Activated naive CD8-positive, alpha-beta T cell treated with anti-CD3 and anti-CD28 coated beads, Interleukin-2, amount 50 U/mL, for 24 hours (primary cell): ENCODE measurements at regions not wholly inside any gene's neighbourhood (a gene's known extent, or its start where the extent isn't known, plus 50 kb on each side); places are given as distances from the start of the nearest gene placed in this dataset.

Experiments
- ATAC-seq: fragments of 150-1000 bp; cut with Tn5 transposase; one replicate; pipeline ENCODE4 v1.10.0; 2021
- DNase-seq: peaks from one replicate; pipeline ENCODE4 v3.0.0; 2021
- H3K27ac Mint-ChIP-seq: one replicate; pipeline ENCODE4 v1.8.0; 2021; ENCODE audit warnings: mild to moderate bottlenecking, mixed read lengths
- H3K27me3 Mint-ChIP-seq: one replicate; pipeline ENCODE4 v1.8.0; 2021; ENCODE audit warnings: mixed read lengths
- H3K36me3 Mint-ChIP-seq: one replicate; pipeline ENCODE4 v1.8.0; 2021; ENCODE audit warnings: low read depth, mixed read lengths
- H3K4me1 Mint-ChIP-seq: one replicate; pipeline ENCODE4 v1.8.0; 2021; ENCODE audit warnings: mixed read lengths
- H3K4me3 Mint-ChIP-seq: one replicate; pipeline ENCODE4 v1.8.0; 2021; ENCODE audit warnings: mild to moderate bottlenecking, moderate library complexity, mixed read lengths
- H3K9me3 Mint-ChIP-seq: one replicate; pipeline ENCODE4 v1.8.0; 2021; ENCODE audit warnings: mixed read lengths

DNA sequence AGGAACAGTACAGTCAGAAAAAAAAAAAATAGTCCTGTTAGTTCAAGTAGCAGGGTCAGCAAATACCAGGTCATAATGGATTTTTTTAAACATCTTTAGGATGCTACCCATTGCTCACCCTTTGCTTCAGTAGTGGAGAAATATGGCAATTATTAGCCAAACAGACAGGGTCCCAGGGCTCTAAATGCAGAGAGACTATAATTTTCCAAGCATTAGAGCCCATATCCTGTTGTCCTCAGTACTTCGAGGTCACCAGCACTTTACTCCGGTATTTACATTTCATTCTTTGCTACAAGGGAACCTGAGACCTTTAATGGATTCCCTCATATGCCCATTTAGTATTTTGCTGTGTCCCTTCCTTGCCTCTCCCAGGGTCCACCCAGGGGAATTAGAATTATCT, 1562.9 kb upstream of the TENM3 start:
- ATAC-seq (no peak), DNase-seq (no peak)
- Mint-ChIP-seq H3K4me3 (no peak overlapping the region), H3K4me1 (no peaks in the 10 kb centered on the region), H3K27ac (no peak overlapping the region), H3K9me3 (no peaks in the 10 kb centered on the region), H3K36me3 (no peaks in the 10 kb centered on the region), H3K27me3 (no peaks in the 10 kb centered on the region)

DNA sequence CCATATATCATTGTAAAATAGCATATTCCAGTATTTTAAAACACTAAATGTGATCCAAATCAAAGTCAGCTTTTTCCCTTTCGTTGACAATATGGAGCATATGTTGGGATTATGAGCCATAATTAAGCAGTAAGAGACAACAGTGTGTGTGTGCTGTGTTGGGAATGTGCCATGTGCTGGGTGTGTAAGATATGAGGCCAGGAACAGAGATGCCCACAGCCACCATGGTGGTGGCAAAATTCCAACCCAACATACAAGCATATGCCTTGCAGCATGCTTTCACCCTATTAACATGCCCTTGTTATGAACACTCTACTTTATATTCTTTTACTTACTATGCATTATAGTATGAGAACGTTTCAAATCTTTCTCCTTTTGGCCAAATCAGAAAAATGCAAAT, 1560.4 kb upstream of the TENM3 start:
- H3K27me3 Mint-ChIP-seq = no peaks in the 10 kb centered on the region
- H3K9me3 Mint-ChIP-seq = no peaks in the 10 kb centered on the region
- no peak overlapping the region for H3K4me3 Mint-ChIP-seq
- ATAC-seq (no peak), DNase-seq (no peak)
- no peaks in the 10 kb centered on the region for H3K4me1 Mint-ChIP-seq
- H3K36me3 Mint-ChIP-seq = no peaks in the 10 kb centered on the region
- H3K27ac Mint-ChIP-seq = no peak overlapping the region

DNA sequence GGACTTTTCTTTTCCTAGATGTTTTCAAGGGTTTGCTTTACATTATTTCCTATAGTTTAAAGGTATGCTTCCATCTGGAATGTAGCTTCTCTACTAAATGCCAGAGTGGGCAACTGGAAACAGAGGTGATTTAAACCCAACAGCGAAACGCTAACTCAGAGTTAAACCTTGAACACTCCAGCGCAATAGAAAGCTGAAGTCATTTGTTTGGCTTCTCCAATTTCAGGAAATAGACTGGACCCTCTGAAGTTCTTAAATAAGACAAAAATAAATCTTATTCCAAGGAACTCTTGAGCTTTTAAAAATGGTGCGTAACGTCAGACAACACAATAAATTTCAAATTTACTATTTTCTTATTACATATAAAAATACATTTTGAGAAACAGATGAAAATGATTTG, 1560.0 kb upstream of the TENM3 start:
- Mint-ChIP-seq H3K27me3 (no peaks in the 10 kb centered on the region), H3K36me3 (no peaks in the 10 kb centered on the region), H3K9me3 (no peaks in the 10 kb centered on the region), H3K4me1 (no peaks in the 10 kb centered on the region), H3K27ac (no peak overlapping the region), H3K4me3 (no peak overlapping the region)
- ATAC-seq (no peak), DNase-seq (no peak)

DNA sequence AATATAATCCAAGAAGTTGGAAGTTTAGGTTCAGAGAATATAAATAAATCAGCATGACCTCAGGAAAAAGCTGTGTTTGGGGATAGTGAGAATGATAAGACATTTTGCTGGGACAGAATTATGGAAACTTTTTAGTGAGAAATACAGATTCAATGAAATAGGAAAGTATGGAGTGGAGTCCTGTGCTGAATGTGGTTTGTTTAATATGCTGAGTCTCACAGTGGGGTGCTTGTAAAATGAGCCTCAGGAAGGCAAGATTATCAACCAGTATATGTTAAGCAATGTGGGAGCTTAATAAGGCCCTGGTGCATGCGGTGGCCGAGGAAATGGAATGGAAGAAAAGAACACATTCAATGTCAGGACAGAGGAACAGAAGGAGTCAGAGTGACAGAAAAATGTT, 1554.7 kb upstream of the TENM3 start:
- Mint-ChIP-seq H3K27ac (no peak overlapping the region), H3K4me3 (no peak overlapping the region), H3K4me1 (no peaks in the 10 kb centered on the region), H3K27me3 (no peaks in the 10 kb centered on the region), H3K9me3 (no peaks in the 10 kb centered on the region), H3K36me3 (no peaks in the 10 kb centered on the region)
- no peak for ATAC-seq
- DNase-seq = no peak

DNA sequence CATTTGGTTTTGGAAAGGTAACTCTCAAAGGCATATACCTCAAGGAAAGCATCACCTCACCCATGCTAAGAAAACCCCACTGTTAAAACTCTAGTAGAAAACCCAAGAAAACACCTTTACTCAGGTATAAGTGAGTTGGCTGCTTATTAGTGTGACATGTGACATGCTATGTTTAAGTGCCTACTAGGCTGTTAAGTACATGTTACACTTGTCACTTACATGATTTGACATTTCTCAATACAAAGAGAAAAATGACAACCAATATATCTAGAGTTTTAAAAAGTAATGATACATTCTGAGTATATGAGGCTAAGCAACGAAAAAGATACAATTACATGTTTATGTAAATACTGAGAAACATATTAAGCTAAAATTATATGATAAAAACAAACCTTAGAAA, 1548.3 kb upstream of the TENM3 start:
- peaks cover 8% of the 10 kb centered on the region for H3K9me3 Mint-ChIP-seq
- no peak for ATAC-seq
- no peak overlapping the region for H3K27ac Mint-ChIP-seq
- no peaks in the 10 kb centered on the region for H3K4me1 Mint-ChIP-seq
- no peak overlapping the region for H3K4me3 Mint-ChIP-seq
- no peaks in the 10 kb centered on the region for H3K36me3 Mint-ChIP-seq
- H3K27me3 Mint-ChIP-seq = no peaks in the 10 kb centered on the region
- no peak for DNase-seq

DNA sequence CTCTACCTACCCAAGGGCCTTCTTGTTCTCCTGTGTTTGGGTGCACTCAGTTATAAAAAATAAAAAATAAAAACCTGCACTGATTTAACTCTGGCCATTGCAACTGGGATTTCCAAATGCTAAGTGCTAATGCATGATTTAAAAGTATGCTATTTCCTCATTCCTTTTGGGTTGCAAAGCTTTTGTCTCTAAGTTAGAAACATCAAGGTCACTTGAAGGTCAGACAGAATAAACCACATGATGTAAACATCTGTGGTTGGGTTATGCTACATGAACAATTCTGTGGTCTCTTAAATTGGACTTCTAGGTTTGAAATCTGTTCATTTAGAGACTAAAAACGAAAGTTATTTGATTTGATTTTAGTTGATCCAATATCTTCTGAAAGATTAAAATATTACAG, 1547.4 kb upstream of the TENM3 start:
- Mint-ChIP-seq H3K4me1 (no peaks in the 10 kb centered on the region), H3K27ac (no peak overlapping the region), H3K9me3 (peaks cover 8% of the 10 kb centered on the region), H3K4me3 (no peak overlapping the region), H3K27me3 (no peaks in the 10 kb centered on the region), H3K36me3 (no peaks in the 10 kb centered on the region)
- DNase-seq (no peak), ATAC-seq (no peak)

DNA sequence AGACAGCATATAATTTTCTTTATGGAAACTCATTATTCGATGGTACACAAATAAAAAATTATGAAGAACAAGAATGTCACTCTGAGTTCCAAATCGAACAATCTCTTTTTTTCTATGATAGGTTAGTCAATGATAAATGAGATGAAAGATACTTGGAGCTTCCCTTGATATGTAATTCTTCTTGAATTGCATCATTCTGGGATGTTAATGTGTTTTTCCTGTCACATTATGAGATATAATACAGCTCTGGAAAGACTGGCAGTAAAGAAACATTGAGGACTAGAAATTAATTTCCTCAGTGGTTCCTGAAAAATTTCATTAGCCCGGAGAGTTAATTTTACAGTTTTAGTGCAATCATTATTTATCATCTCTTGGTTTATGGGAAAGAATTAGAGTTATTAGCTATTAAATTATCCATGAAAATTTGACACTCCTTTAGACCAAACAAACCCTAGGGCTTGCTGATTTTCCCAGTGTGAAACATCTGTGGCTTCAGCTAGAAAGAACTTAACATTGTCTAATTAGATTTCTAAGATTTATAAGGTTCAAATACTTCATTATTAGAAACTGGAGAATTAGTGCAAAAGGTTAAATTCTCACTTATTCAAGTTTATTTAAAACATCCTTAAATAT, 1546.6 kb upstream of the TENM3 start:
- H3K9me3 Mint-ChIP-seq = peaks cover 8% of the 10 kb centered on the region
- no peaks in the 10 kb centered on the region for H3K36me3 Mint-ChIP-seq
- H3K27ac Mint-ChIP-seq = no peak overlapping the region
- no peaks in the 10 kb centered on the region for H3K4me1 Mint-ChIP-seq
- H3K27me3 Mint-ChIP-seq = no peaks in the 10 kb centered on the region
- no peak overlapping the region for H3K4me3 Mint-ChIP-seq
- ATAC-seq (no peak), DNase-seq (no peak)

DNA sequence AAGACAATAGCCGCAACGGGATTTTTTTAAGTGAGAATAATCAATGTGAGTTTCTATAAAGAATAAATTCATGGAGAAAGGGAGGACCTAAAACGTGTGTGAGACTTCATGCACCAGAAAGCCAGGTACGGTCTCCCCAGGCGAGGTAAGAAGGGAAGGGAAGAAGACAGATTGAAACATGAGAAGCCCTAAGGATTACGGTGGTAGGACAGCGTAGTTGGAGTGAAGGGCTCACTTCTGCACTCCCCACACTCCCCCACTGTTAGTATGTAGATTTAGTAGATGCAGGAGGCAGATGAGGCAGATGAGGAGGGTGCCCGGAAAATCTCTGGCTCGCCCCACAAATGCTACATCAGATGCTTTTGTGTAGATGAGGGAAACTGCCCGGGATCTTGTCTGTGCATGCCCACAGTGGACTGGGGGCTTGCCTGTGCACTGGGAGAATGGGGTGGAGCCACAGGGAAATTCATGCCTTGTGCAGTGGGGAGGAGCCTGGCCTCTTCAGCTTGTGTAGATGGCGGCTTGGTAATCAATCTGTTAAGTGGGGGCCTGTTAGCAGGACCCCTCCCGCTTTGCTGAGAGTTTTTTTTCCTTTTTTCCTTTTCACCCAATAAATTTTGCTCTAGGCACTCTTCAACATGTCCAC, 1544.5 kb upstream of the TENM3 start:
- ATAC-seq (no peak), DNase-seq (no peak)
- H3K36me3 Mint-ChIP-seq = no peaks in the 10 kb centered on the region
- no peaks in the 10 kb centered on the region for H3K4me1 Mint-ChIP-seq
- H3K27ac Mint-ChIP-seq = no peak overlapping the region
- no peaks in the 10 kb centered on the region for H3K27me3 Mint-ChIP-seq
- peaks cover 6% of the 10 kb centered on the region for H3K9me3 Mint-ChIP-seq
- no peak overlapping the region for H3K4me3 Mint-ChIP-seq

DNA sequence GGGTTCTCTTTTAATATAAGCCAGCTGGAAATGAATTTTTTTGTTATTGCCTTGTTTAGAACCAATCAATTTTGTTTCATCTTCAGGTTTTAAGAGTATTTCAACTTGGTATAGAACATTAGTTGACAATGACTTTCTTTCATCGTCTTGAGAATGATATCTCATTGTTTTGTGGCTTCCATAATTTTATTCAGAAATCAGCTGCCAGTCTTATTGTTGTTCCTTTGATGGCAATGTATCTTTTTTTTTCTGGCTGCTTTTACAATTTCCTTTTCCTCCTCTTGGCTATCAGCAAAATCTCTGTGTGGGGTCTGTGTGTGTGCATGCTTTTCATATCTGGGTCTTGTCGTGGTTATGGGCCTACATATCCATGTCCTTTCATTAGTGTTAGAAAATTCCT, 1536.4 kb upstream of the TENM3 start:
- no peak overlapping the region for H3K4me3 Mint-ChIP-seq

DNA sequence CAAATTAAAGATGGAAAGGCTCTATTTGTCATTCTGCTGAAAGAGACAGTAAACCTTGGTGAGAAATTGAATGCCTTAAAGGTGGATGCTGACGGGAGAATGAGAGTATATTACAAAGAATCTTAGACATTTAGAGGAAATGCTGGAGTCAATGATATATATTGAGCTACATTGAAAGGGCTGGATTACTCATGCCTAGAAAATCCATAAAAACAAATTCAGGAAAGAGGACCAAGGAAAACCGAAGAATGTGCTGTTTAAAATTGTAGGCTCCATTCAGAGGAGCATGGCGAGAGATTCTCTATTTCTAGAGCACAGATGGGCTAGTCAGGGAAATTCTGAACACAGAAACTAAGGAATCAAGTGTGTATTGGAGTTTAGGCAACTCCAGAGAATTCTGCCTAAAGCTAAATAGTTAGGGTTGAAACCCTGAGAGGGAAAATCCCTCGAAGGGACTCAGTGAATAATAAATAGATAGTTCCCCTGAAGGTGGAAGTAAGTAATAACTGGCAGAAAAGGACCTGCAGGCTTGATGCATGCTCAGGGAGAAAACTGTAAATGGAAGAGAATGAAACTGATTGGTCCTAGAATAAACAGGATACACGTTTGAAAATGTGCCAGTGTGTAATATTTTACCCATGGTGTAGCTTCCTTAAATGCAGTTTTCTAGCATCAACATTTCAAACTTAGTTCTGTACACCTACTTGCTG, 1532.4 kb upstream of the TENM3 start:
- H3K4me3 Mint-ChIP-seq = no peak overlapping the region
- ATAC-seq (no peak), DNase-seq (no peak)
- no peak overlapping the region for H3K27ac Mint-ChIP-seq
- H3K4me1 Mint-ChIP-seq = no peaks in the 10 kb centered on the region
- no peaks in the 10 kb centered on the region for H3K27me3 Mint-ChIP-seq
- H3K9me3 Mint-ChIP-seq = peaks cover 10% of the 10 kb centered on the region
- no peaks in the 10 kb centered on the region for H3K36me3 Mint-ChIP-seq

More for the DNA sequence above, 1536.4 kb upstream of the TENM3 start:
- H3K27me3 Mint-ChIP-seq = no peaks in the 10 kb centered on the region
- H3K27ac Mint-ChIP-seq = no peak overlapping the region
- H3K9me3 Mint-ChIP-seq = peaks cover 10% of the 10 kb centered on the region
- DNase-seq (no peak), ATAC-seq (no peak)
- no peaks in the 10 kb centered on the region for H3K4me1 Mint-ChIP-seq
- H3K36me3 Mint-ChIP-seq = no peaks in the 10 kb centered on the region

DNA sequence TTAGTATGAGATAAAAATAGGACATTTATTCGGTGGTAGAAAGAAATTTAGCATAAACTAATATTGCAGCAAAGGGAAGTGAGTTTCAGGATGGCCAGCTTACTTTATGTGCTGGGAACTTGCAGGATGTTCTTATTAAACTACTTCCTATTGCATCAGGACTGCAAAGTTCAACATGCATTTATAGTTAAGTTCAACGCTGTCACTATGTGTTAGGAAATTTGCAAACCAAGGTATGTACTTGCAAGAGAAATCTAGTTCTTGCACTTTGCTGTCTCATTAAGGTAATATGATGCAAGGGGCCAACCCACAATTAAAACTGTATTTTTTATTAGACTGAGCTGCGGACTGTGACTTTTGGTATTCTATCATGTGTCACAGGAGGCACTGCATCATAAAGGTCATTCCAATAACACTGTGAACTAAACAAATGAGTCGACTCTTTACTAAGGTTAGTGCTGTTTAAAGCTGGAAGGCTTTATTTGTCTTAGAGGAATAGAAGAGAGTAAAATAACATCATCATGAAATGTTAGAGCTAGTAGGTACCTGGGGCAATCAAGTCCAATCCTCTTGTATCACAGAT, 1525.7 kb upstream of the TENM3 start:
- no peak overlapping the region for H3K27ac Mint-ChIP-seq
- H3K4me3 Mint-ChIP-seq = no peak overlapping the region
- H3K4me1 Mint-ChIP-seq = no peaks in the 10 kb centered on the region
- ATAC-seq = no peak
- DNase-seq = no peak
- H3K9me3 Mint-ChIP-seq = peaks cover 13% of the 10 kb centered on the region
- no peaks in the 10 kb centered on the region for H3K36me3 Mint-ChIP-seq
- no peaks in the 10 kb centered on the region for H3K27me3 Mint-ChIP-seq

DNA sequence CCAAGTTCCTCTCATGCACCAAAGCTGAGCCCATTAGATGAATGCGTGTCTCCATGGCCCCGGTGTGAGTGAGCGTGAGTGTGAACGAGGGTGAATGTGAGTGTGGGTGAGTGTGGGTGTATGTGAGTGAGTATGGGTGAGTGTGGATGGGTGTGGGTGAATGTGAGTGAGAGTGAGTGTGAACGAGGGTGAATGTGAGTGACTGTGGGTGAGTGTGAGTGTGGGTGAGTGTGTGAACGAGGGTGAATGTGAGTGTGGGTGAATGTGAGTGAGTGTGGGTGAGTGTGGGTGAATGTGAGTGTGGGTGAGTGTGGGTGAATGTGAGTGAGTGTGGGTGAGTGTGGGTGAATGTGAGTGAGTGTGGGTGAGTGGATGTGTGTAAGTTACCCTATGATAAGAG, 1521.8 kb upstream of the TENM3 start:
- H3K4me1 Mint-ChIP-seq = no peaks in the 10 kb centered on the region
- no peaks in the 10 kb centered on the region for H3K36me3 Mint-ChIP-seq
- no peak overlapping the region for H3K27ac Mint-ChIP-seq
- no peaks in the 10 kb centered on the region for H3K27me3 Mint-ChIP-seq
- H3K4me3 Mint-ChIP-seq = no peak overlapping the region
- ATAC-seq = no peak
- peaks cover 17% of the 10 kb centered on the region for H3K9me3 Mint-ChIP-seq
- DNase-seq = no peak

DNA sequence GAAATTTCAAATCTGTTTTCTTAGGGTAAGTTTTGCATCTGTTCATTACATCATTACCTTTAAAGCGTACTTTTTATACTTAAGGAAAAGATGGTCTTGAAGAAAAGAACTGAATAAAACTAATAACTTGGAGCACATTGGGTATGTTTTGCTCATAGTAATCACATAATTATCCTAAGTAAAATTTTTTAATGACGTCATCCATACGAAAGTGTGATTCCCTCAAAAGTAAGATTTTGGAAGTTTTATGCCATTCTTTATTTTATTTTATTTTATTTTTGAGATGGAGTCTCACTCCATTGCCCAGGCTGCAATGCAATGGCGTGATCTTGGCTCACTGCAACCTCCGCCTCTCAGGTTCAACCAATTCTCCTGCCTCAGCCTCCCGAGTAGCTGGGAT, 1516.6 kb upstream of the TENM3 start:
- Mint-ChIP-seq H3K9me3 (peaks cover 14% of the 10 kb centered on the region), H3K36me3 (no peaks in the 10 kb centered on the region), H3K27me3 (no peaks in the 10 kb centered on the region), H3K4me3 (no peak overlapping the region), H3K27ac (no peak overlapping the region), H3K4me1 (no peaks in the 10 kb centered on the region)
- no peak for ATAC-seq
- no peak for DNase-seq

DNA sequence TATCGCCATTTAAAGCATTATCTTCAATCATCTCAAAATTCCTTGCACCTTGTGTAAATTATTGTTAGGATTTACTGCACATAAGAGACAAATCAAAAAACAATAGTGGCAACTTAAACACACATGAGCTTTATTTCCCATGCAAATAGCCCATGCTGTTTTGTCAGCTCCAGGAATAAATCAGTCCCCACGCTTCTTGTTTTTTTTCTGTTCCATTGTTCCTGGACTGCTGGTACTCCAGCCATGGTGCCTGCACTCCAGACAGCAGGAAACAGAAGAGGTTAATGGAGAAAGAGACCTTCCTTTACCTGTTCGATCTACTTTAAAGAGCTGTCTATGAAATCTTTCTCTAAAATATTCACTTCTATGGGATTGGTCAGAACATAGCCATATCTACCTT, 1515.7 kb upstream of the TENM3 start:
- no peak for ATAC-seq
- peaks cover 7% of the 10 kb centered on the region for H3K9me3 Mint-ChIP-seq
- DNase-seq = no peak
- H3K4me1 Mint-ChIP-seq = no peaks in the 10 kb centered on the region
- no peak overlapping the region for H3K4me3 Mint-ChIP-seq
- no peaks in the 10 kb centered on the region for H3K27me3 Mint-ChIP-seq
- no peaks in the 10 kb centered on the region for H3K36me3 Mint-ChIP-seq
- H3K27ac Mint-ChIP-seq = no peak overlapping the region

DNA sequence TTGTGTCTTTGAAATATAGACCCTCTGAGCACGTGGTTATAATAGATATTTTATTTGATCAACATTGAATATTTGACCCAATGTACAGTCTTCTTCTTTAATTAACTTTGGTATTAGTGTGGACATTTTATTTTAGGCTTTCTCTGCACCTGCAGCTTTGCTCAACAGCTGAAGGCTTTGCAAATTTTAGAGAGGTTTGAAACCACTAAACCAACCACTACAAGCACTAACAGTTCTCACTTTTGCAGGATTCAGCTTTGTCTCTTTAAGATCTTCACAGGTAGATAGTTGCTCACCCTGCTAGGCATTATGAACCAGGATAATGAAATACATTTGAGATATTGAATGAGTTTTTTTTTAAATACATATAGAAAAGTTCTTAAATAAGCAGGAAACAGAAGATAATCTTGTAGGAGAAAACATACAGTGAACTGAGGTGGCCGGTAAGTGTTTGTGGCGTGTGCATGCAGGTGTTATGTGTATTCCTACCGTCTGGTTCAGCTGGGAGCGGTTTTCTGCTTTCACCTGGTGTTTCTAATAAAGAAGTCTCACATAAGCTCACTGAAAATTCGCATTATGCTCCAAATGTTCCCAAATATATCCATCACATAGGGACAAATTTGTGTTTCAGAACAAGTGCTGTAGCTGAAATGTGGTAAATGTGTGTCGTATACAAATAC, 1508.3 kb upstream of the TENM3 start:
- Mint-ChIP-seq H3K36me3 (no peaks in the 10 kb centered on the region), H3K27me3 (no peaks in the 10 kb centered on the region), H3K4me1 (no peaks in the 10 kb centered on the region), H3K27ac (no peak overlapping the region), H3K4me3 (no peak overlapping the region), H3K9me3 (peaks cover 4% of the 10 kb centered on the region)
- no peak for ATAC-seq
- DNase-seq = no peak
